Fibroblast of skin of left quadriceps (primary cell): ENCODE measurements at regions not wholly inside any gene's neighbourhood (a gene's known extent, or its start where the extent isn't known, plus 50 kb on each side); places are given as distances from the start of the nearest gene placed in this dataset.

Source experiments
- DNase-seq, 2 experiments: peaks; one replicate each; pipeline ENCODE4 v3.0.0-alpha.2; 2013; ENCODE audit warnings: low read depth in 2 of 2

DNA sequence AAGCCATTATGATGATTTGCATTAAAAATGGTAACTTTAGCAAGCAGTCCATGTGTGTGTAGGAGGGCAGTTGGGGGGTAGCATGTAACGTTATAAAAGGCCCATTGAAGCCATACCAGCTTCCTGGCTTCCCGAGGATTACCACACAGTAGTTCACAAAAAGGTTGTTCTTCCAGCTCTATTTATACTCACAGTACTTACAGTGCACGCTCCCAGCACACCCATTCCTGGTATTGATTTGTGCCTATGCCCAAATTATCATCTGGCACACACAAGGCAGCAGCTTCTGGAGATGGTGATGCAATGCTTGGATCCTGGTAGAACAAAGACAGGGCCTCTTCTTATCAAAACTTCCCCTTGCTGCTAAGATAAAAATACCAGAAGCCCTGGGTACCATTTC, 436.8 kb downstream of the HAO1 start:
- no peak for DNase-seq

GRCh38 chr20:7505152-7505834, 435.0 kb downstream of the HAO1 start:
- no peak for DNase-seq

DNA sequence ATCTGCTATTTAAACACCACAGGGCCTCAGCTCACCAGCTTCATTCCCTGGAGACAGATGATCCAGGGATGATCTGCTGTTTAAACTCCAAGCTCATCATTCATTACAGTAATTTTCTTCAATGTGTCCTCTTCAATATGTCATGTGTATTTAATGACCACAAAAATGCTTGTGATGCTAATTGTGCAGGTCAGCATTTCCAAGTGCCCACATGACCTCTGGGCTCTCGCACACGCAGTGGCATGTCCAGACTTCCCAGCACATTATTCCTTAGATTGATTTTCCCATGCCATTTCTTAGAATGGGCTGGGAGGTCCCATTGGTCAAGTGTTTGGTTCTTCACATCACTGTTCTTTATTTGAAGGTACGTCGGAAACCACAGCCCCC, 434.4 kb downstream of the HAO1 start:
- no peak for DNase-seq

- DNase-seq = peak; percentile 96
Measured at GRCh38 chr20:7516621-7517111, 423.6 kb downstream of the HAO1 start.

GRCh38 chr20:7520361-7520760, 419.9 kb downstream of the HAO1 start:
- no peak for DNase-seq

- DNase-seq = no peak
Measured at GRCh38 chr20:7523288-7523687, 417.0 kb downstream of the HAO1 start.

- no peak for DNase-seq
Measured at GRCh38 chr20:7540018-7540417, 400.2 kb downstream of the HAO1 start.

GRCh38 chr20:7540923-7541322, 399.3 kb downstream of the HAO1 start:
- DNase-seq = no peak

DNA sequence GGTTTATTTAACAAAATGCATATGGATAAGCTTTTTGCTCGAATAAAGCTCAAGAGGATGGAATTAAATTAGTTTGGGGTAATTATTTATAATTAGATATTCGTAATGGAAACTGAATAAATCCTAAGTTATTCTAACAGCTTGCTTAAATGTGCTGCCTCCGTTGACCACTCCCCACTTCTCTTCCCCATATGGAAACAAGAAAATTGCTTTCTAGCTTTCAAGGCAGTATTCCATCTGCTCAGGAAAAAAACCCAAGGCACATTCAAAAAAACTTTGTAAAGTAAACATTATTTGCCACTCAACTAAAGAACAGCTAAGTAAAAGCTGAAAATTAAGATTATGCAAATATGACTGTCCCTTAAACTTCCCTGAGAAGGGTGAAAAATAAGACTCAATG, 369.2 kb downstream of the HAO1 start:
- DNase-seq = no peak

GRCh38 chr20:7571521-7572055, 368.7 kb downstream of the HAO1 start:
- DNase-seq = peak; percentile 58 to 62

- DNase-seq = no peak
Measured at GRCh38 chr20:7579888-7580287, 360.4 kb downstream of the HAO1 start.

DNA sequence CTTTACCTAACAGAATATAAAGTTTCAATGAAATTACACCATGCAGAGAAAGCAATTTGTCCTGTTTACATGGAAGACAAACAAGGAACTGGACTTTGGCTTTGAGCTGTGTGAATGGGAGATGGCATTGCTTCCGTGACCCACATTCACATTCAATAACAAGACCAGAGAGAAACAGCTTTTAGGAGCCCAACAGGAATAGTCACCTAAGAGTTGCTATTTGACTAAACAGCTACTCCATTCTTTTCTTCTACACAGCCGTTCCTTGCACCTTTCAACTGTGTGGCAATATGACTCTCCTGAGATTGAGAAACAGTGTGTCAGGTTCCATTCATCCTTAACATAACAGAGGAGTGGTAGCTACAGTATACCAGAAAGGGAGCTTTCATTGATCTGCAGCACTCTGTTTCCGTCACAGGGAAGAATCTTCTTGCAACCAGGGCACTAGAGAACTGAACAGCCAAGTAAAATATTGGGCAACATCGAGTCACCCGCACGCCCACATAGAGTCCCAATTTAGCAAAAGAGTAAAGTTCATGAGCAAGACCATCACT, 355.1 kb downstream of the HAO1 start:
- DNase-seq = no peak

- no peak for DNase-seq
Measured at GRCh38 chr20:7586481-7586880, 353.8 kb downstream of the HAO1 start.

DNA sequence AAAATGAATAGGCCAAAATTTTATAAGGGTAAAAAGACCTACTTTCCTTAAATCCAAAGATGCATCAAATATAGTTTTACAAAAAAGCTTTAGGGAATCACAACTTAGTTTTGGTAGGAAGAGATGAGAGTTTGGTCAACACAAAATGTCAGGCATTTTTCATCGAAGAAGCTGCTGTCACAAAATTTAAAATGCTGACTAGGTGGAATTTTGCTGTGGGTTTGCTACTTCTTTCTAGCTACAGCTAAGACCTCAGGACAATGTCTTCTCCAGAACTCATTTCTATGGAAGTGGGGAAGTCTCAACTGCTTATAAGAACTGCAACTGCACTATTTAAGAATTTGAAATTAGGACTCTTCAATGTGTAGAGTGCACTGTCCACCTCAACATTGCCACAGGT, 351.1 kb downstream of the HAO1 start:
- no peak for DNase-seq

GRCh38 chr20:7596541-7596940, 343.7 kb downstream of the HAO1 start:
- no peak for DNase-seq

DNA sequence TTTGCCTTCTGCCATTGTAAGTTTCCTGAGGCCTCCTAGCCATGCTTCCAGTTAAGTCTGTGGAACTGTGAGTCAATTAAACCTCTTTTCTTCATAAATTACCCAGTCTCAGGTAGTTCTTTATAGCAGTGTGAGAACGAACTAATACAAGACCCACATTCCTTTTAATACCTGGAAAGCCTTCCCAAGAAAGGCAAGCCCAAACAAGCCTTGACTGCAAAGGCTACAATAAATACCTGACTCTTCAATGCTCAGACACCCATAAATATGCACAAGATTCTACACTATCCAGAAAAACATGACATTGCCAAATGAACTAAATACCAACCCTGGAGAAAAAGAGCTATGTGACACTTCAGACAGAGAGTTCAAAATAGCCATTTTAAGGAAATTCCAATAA, 338.8 kb downstream of the HAO1 start:
- DNase-seq = no peak

- no peak for DNase-seq
Measured at GRCh38 chr20:7606941-7607340, 333.3 kb downstream of the HAO1 start.

GRCh38 chr20:7608250-7608649, 332.0 kb downstream of the HAO1 start:
- DNase-seq = no peak

GRCh38 chr20:7609251-7609650, 331.0 kb downstream of the HAO1 start:
- DNase-seq = no peak

- no peak for DNase-seq
Measured at GRCh38 chr20:7610681-7611080, 329.6 kb downstream of the HAO1 start.

- DNase-seq = no peak
Measured at GRCh38 chr20:7617797-7618196, 322.5 kb downstream of the HAO1 start.

GRCh38 chr20:7622399-7622961, 317.8 kb downstream of the HAO1 start:
- DNase-seq = no peak

- DNase-seq = no peak
Measured at GRCh38 chr20:7624886-7625285, 315.4 kb downstream of the HAO1 start.
